H1 (cell line): ENCODE measurements at regions not wholly inside any gene's neighbourhood (a gene's known extent, or its start where the extent isn't known, plus 50 kb on each side); places are given as distances from the start of the nearest gene placed in this dataset.

Experiments used
- CTCF ChIA-PET: fragments of 300-600 bp; sonication (Branson Sonifier 250); formaldehyde crosslinking; loops from one replicate; lab custom pipeline; 2021; ENCODE audit not compliant: partially characterized antibody; lab: Charles Lee
- POLR2A ChIA-PET: fragments of 300-600 bp; sonication (Branson Sonifier 250); formaldehyde crosslinking; loops from one replicate; lab custom pipeline; 2021; ENCODE audit warnings: inconsistent platforms; ENCODE audit not compliant: partially characterized antibody; lab: Charles Lee
- DNase-seq, 2 experiments: peaks; one replicate each; pipeline versions ENCODE4 v3.0.0 to v3.0.0-alpha.2; 2010 to 2022; ENCODE audit warnings: low spot score in 2 of 2, low read depth in 1 of 2, mixed read lengths in 1 of 2
- FAIRE-seq: peaks from 2 replicates; lab custom pipeline; 2011; peaks lifted over from hg19 to GRCh38; lab: Jason Lieb, UNC
- H2AFZ ChIP-seq: 2 replicates; pipeline ENCODE4 v1.8.1; 2012; ENCODE audit warnings: low read length, inconsistent platforms
- H2AK5ac ChIP-seq: 2 replicates; pipeline ENCODE4 v1.6.1; 2013; ENCODE audit warnings: low read depth, low read length
- H2BK120ac ChIP-seq: replicated peaks from 2 replicates; pipeline ENCODE3; 2013; ENCODE audit warnings: low read depth, low read length, inconsistent platforms
- H2BK12ac ChIP-seq: 2 replicates; pipeline ENCODE4 v1.6.1; 2013; ENCODE audit warnings: low read depth, low read length
- H2BK15ac ChIP-seq: 2 replicates; pipeline ENCODE4 v1.6.1; 2013; ENCODE audit warnings: low read length
- H2BK20ac ChIP-seq: 2 replicates; pipeline ENCODE4 v1.6.1; 2013; ENCODE audit warnings: low read length
- H2BK5ac ChIP-seq: 2 replicates; pipeline ENCODE4 v1.6.1; 2013; ENCODE audit warnings: low read depth, low read length
- H3K14ac ChIP-seq: 2 replicates; pipeline ENCODE4 v1.6.1; 2013; ENCODE audit warnings: inconsistent platforms; ENCODE audit not compliant: insufficient read length
- H3K18ac ChIP-seq: 2 replicates; pipeline ENCODE4 v1.6.1; 2013; ENCODE audit warnings: low read length; ENCODE audit errors: extremely low read depth
- H3K23ac ChIP-seq: 2 replicates; pipeline ENCODE4 v1.6.1; 2013; ENCODE audit warnings: inconsistent platforms; ENCODE audit not compliant: insufficient read length
- H3K23me2 ChIP-seq: 2 replicates; pipeline ENCODE4 v1.6.1; 2013; ENCODE audit warnings: low read depth, low read length
- H3K27ac ChIP-seq: 2 replicates; pipeline ENCODE4 v1.6.1; 2011; ENCODE audit warnings: low read depth, low read length, inconsistent platforms
- H3K27me3 ChIP-seq, 4 experiments: replicated peaks in 1 of 4; 1 replicate in 1 of 4; 2 replicates in 3 of 4; pipeline versions ENCODE4 v1.6.1 to v1.8.1; 2011 to 2013; ENCODE audit warnings: low read length in 3 of 4, mild to moderate bottlenecking in 3 of 4, inconsistent platforms in 2 of 4, mixed read lengths in 2 of 4, moderate library complexity in 1 of 4; ENCODE audit not compliant: control insufficient read depth in 3 of 4, insufficient read depth in 3 of 4; ENCODE audit errors: extremely low read depth in 1 of 4
- H3K36me3 ChIP-seq, 4 experiments: 2 replicates each; pipeline versions ENCODE4 v1.6.1 to v1.8.1; 2011 to 2013; ENCODE audit warnings: mild to moderate bottlenecking in 4 of 4, low read length in 3 of 4, moderate library complexity in 2 of 4, control low read depth in 1 of 4, inconsistent platforms in 1 of 4; ENCODE audit not compliant: insufficient read depth in 4 of 4, control insufficient read depth in 2 of 4
- H3K4ac ChIP-seq: replicated peaks from 2 replicates; pipeline ENCODE3; 2013; ENCODE audit warnings: low read length, low read depth, mixed read lengths, inconsistent platforms; ENCODE audit not compliant: insufficient read length
- H3K4me1 ChIP-seq, 4 experiments: replicated peaks in 1 of 4; 1 replicate in 1 of 4; 2 replicates in 3 of 4; pipeline versions ENCODE4 v1.6.1 to v1.8.1; 2011 to 2013; ENCODE audit warnings: low read length in 3 of 4, inconsistent platforms in 2 of 4, mixed read lengths in 1 of 4; ENCODE audit not compliant: insufficient read depth in 4 of 4, control insufficient read depth in 3 of 4
- H3K4me2 ChIP-seq, 2 experiments: 2 replicates each; pipeline versions ENCODE4 v1.6.1 to v1.8.1; 2011 to 2013; ENCODE audit warnings: low read depth in 2 of 2, low read length in 2 of 2, control low read depth in 1 of 2, inconsistent platforms in 1 of 2, mild to moderate bottlenecking in 1 of 2; ENCODE audit not compliant: insufficient read depth in 1 of 2
- H3K4me3 ChIP-seq, 4 experiments: fragments of 200-600, 300-600 bp in 1 of 4; sonication (generic), shearing (Covaris generic), sonication (Bioruptor Twin) in 1 of 4; 2 replicates each; pipeline versions ENCODE4 v1.5.1 to v1.8.1; 2011 to 2016; ENCODE audit warnings: low read length in 4 of 4, low read depth in 3 of 4, control low read depth in 2 of 4, inconsistent platforms in 2 of 4, mild to moderate bottlenecking in 2 of 4, mixed read lengths in 1 of 4, moderate library complexity in 1 of 4; ENCODE audit not compliant: insufficient read depth in 2 of 4; ENCODE audit errors: extremely low read depth in 1 of 4
- H3K56ac ChIP-seq: replicated peaks from 2 replicates; pipeline ENCODE3; 2013; ENCODE audit warnings: low read depth, mild to moderate bottlenecking, mixed read lengths, low read length, inconsistent platforms; ENCODE audit not compliant: insufficient read length
- H3K79me1 ChIP-seq: 2 replicates; pipeline ENCODE4 v1.6.1; 2013; ENCODE audit warnings: low read depth, low read length, control low read depth
- H3K79me2 ChIP-seq, 2 experiments: 2 replicates each; pipeline versions ENCODE4 v1.6.1 to v1.8.1; 2012 to 2013; ENCODE audit warnings: low read length in 2 of 2, mild to moderate bottlenecking in 2 of 2, inconsistent platforms in 1 of 2; ENCODE audit not compliant: insufficient read depth in 2 of 2, control insufficient read depth in 1 of 2
- H3K9ac ChIP-seq, 4 experiments: replicated peaks in 1 of 4; 1 replicate in 1 of 4; 2 replicates in 3 of 4; pipeline versions ENCODE4 v1.6.1 to v1.8.1; 2011 to 2013; ENCODE audit warnings: low read depth in 3 of 4, low read length in 3 of 4, control low read depth in 2 of 4, mild to moderate bottlenecking in 2 of 4, moderate library complexity in 2 of 4, inconsistent platforms in 1 of 4; ENCODE audit errors: extremely low read depth in 1 of 4
- H3K9me3 ChIP-seq, 2 experiments: 2 replicates each; pipeline versions ENCODE4 v1.6.1 to v1.8.1; 2012 to 2013; ENCODE audit warnings: mild to moderate bottlenecking in 2 of 2, moderate library complexity in 2 of 2, control low read depth in 1 of 2, inconsistent platforms in 1 of 2, low read depth in 1 of 2, low read length in 1 of 2, mixed read lengths in 1 of 2; ENCODE audit not compliant: insufficient read depth in 2 of 2
- H4K20me1 ChIP-seq, 2 experiments: replicated peaks in 1 of 2; 2 replicates each; pipeline versions ENCODE3 to v1.8.1; 2011 to 2013; ENCODE audit warnings: inconsistent platforms in 2 of 2, low read length in 2 of 2, mild to moderate bottlenecking in 1 of 2; ENCODE audit not compliant: insufficient read depth in 2 of 2, control insufficient read depth in 1 of 2
- H4K5ac ChIP-seq: 2 replicates; pipeline ENCODE4 v1.6.1; 2013; ENCODE audit warnings: low read length, low read depth, mixed read lengths, inconsistent platforms; ENCODE audit not compliant: insufficient read length
- H4K8ac ChIP-seq: 2 replicates; pipeline ENCODE4 v1.8.0; 2013; ENCODE audit warnings: mild to moderate bottlenecking, moderate library complexity, low read length, inconsistent platforms; ENCODE audit not compliant: insufficient read depth; ENCODE audit errors: extremely low read depth
- H4K91ac ChIP-seq: replicated peaks from 2 replicates; pipeline ENCODE3; 2013; ENCODE audit warnings: low read length, mixed read lengths, inconsistent platforms; ENCODE audit not compliant: insufficient read length
- CTCF ChIP-seq, 3 experiments: IDR thresholded peaks; 1 replicate in 2 of 3; 2 replicates in 1 of 3; pipeline versions ENCODE4 v1.5.1 to v1.6.1; 2011; ENCODE audit warnings: low read length in 3 of 3, mild to moderate bottlenecking in 3 of 3, inconsistent platforms in 2 of 3, low read depth in 1 of 3, moderate library complexity in 1 of 3; ENCODE audit not compliant: insufficient read depth in 1 of 3; ENCODE audit errors: control extremely low read depth in 1 of 3
- EGR1 ChIP-seq: IDR thresholded peaks from 2 replicates; pipeline ENCODE4 v1.6.1; 2011; ENCODE audit warnings: low read depth, low read length, borderline replicate concordance
- HDAC2 ChIP-seq, 2 experiments: fragments of 300-600 bp in 1 of 2; sonication (generic) in 1 of 2; IDR thresholded peaks; 2 replicates each; pipeline ENCODE4 v1.6.1; 2011 to 2012; ENCODE audit warnings: low read depth in 2 of 2, low read length in 2 of 2, mild to moderate bottlenecking in 2 of 2, moderate library complexity in 2 of 2, borderline replicate concordance in 1 of 2, inconsistent platforms in 1 of 2
- MAFK ChIP-seq: IDR thresholded peaks from 2 replicates; pipeline ENCODE4 v1.6.1; 2012; ENCODE audit warnings: low read depth, mild to moderate bottlenecking, improper control_type of control experiment, low read length
- POLR2A ChIP-seq, 2 experiments: IDR thresholded peaks; 1 replicate in 1 of 2; 2 replicates in 1 of 2; pipeline ENCODE4 v1.6.1; 2011; ENCODE audit warnings: low read depth in 2 of 2, low read length in 2 of 2, mild to moderate bottlenecking in 2 of 2; ENCODE audit errors: control extremely low read depth in 1 of 2
- RNF2 ChIP-seq: fragments of 200-900, 300-1000 bp; sonication (generic); IDR thresholded peaks from 2 replicates; pipeline ENCODE4 v1.7.1; 2016; ENCODE audit warnings: borderline replicate concordance, low read depth, mild to moderate bottlenecking, antibody characterized with exemption, low read length; ENCODE audit not compliant: poor library complexity, severe bottlenecking; ENCODE audit errors: missing control alignments
- RXRA ChIP-seq: IDR thresholded peaks from 2 replicates; pipeline ENCODE4 v1.6.1; 2011; ENCODE audit warnings: low read depth, mild to moderate bottlenecking, low read length, moderate library complexity; ENCODE audit not compliant: insufficient read depth
- SRF ChIP-seq: IDR thresholded peaks from 2 replicates; pipeline ENCODE4 v1.6.1; 2011; ENCODE audit warnings: mild to moderate bottlenecking, low read depth, low read length, moderate library complexity
- TAF1 ChIP-seq: IDR thresholded peaks from 2 replicates; pipeline ENCODE4 v1.6.1; 2011; ENCODE audit warnings: mild to moderate bottlenecking, low read depth, low read length
- TEAD4 ChIP-seq: IDR thresholded peaks from 2 replicates; pipeline ENCODE4 v1.6.1; 2012; ENCODE audit warnings: low read depth, low read length, inconsistent platforms, mixed read lengths
- WGBS, 2 experiments: shearing (Covaris generic) in 1 of 2; methylation state at CpG; one replicate each; pipeline versions ENCODE4 v1.1.6 to v1.1.7; 2013 to 2015; ENCODE audit warnings: low lambda C conversion rate in 2 of 2, mixed read lengths in 2 of 2, inconsistent platforms in 1 of 2, low coverage in 1 of 2, missing lambda C conversion rate in 1 of 2; ENCODE audit not compliant: insufficient replicate concordance in 2 of 2, insufficient coverage in 1 of 2, insufficient read length in 1 of 2; ENCODE audit errors: extremely low coverage in 1 of 2, missing lambda C conversion rate in 1 of 2; 5-methylcytosine and 5-hydroxymethylcytosine counted together
- TF ChIP-seq, protein P1 (sequence below): IDR thresholded peaks from 2 replicates; pipeline ENCODE4 v1.6.1; 2011; ENCODE audit warnings: low read length, improper control_type of control experiment

DNA sequence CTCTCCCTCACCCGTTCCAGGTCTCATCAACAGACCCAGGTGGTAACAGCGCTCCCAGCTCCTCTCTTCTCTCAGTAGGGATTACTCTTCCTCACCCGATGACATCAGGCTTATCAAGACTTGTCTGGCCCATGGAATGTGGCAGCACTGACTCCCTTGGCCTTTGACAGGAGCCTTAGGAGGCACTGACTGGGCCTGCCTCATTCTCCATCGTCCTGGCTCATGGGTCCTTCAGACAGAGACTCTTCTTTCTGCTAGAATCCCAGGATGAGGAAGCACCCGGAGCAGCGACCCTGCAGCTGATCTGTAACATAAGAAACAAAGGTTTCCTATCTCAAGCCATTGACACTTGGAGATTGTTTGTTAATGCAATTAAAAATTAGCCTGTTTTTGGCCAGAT is 1063.6 kb downstream of the TBC1D22A start:
- Histone ChIP-seq H3K9ac (no peak overlapping the region), H3K4ac (no peak overlapping the region), H3K4me3 (no peak overlapping the region), H2BK120ac (no peak overlapping the region), H3K14ac (no peak overlapping the region), H3K36me3 (no peaks in the 10 kb centered on the region), H3K27me3 (no peaks in the 10 kb centered on the region), H3K23me2 (no peaks in the 10 kb centered on the region), H2AK5ac (no peak overlapping the region), H2BK15ac (no peak overlapping the region), H3K27ac (no peak overlapping the region), H2BK12ac (no peak overlapping the region), H3K79me2 (no peaks in the 10 kb centered on the region), H3K9me3 (peaks cover 0 to 7% of the 10 kb centered on the region in 2 experiments; a peak in 1 of 4 replicates), H2BK5ac (no peak overlapping the region), H3K18ac (no peak overlapping the region), H4K91ac (no peak overlapping the region), H3K23ac (no peak overlapping the region), H3K56ac (no peak overlapping the region), H4K20me1 (no peaks in the 10 kb centered on the region), H3K4me1 (no peaks in the 10 kb centered on the region), H2BK20ac (no peak overlapping the region), H4K5ac (no peak overlapping the region), H3K4me2 (no peak overlapping the region), H2AFZ (no peak overlapping the region), H4K8ac (no peak overlapping the region), H3K79me1 (no peaks in the 10 kb centered on the region)
- DNase-seq, result no peak
- ChIA-PET POLR2A (no interaction called here), CTCF (no interaction called here)
- FAIRE-seq, result no peak
- 59% methylated on average over 6 of the region's 6 CpGs; no CpG with 5 or more reads in 1 of the 2 experiments for WGBS, 2 experiments
- TF ChIP-seq RXRA (no peak), MAFK (no peak), SRF (no peak), CTCF (IDR thresholded peaks at IDR 0.05; ENCODE audit: control extremely low read depth in 1 of 3, insufficient read depth in 1 of 3, low read depth in 1 of 3, low read length in 3 of 3) (no peak), POLR2A (IDR thresholded peaks at IDR 0.05; ENCODE audit: control extremely low read depth in 1 of 2, low read depth in 2 of 2, low read length in 2 of 2) (no peak), TAF1 (no peak), HDAC2 (IDR thresholded peaks at IDR 0.05; ENCODE audit: borderline replicate concordance in 1 of 2, low read depth in 2 of 2, low read length in 2 of 2) (no peak), EGR1 (no peak), RNF2 (no peak), TEAD4 (no peak)
- TF ChIP-seq, protein P1, sequence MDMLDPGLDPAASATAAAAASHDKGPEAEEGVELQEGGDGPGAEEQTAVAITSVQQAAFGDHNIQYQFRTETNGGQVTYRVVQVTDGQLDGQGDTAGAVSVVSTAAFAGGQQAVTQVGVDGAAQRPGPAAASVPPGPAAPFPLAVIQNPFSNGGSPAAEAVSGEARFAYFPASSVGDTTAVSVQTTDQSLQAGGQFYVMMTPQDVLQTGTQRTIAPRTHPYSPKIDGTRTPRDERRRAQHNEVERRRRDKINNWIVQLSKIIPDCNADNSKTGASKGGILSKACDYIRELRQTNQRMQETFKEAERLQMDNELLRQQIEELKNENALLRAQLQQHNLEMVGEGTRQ, result no peak
